ENCODE measurements at regions not wholly inside any gene's neighbourhood (a gene's known extent, or its start where the extent isn't known, plus 50 kb on each side); places are given as distances from the start of the nearest gene placed in this dataset.

DNA sequence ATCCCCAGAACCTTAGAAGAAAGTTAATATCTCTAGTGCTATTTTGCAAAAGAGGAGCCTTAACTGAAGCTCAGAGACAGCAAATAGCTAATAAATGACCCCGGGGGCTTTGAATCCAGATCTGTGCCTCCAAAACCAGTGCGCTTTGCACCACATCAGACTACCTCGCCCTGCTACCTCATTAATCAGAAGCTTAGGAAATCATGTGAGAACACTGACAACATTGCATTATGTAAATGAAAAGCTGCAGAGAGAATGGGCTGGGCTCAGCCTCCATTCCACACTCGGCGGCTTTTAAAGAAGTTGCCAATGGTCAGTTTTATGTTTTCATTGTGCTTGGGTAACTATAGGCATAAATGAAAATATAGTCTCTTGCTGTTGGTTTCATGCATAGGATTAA, 54.0 kb upstream of the STMND1 start:
- DNase-seq: no peak

- no peak for DNase-seq
Observed at GRCh38 chr6:17045581-17046322, 56.1 kb upstream of the STMND1 start.

GRCh38 chr6:17043148-17043522, 58.7 kb upstream of the STMND1 start:
- no peak for DNase-seq

- DNase-seq: peak; percentile 75 to 89 (median 87)
Observed at GRCh38 chr6:17042422-17043147, 59.3 kb upstream of the STMND1 start.

DNA sequence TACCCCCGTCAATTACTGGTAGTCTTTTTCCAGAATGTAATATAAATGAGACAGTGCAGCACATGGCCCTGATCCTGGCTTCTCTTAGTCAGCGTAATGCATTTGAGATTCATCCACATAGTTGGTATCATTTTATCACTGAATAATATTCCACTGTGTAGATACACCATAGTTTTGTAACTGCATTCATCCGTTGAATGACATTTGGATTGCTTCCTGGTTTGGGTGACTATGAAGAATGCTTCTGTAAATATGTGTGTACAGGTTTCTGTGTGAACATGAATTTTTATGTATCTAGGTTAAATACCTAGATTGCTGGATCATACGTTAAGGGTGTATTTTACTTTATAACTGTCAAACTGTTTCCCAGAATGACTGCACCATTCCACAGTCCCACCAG, 62.6 kb upstream of the STMND1 start:
- no peak for DNase-seq

DNA sequence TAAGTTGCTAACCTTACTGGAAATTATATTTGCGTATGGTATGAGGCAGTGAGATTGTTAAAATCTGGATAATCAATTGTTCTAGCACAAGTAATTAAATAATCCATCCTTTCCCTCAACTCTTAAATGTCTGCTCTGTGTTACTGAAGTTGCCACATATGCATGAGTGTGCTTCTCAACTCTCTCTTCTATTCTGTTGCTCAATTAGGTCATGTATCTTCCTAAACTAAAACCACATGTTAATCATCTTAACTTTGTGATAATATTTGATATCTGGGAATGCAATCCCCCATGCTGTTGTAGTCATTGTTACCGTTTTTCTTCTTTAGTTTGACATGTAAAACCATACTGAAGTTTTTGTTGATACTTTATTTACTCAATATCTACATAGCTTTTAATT, 63.5 kb upstream of the STMND1 start:
- no peak for DNase-seq

- no peak for DNase-seq
Observed at GRCh38 chr6:17036065-17036393, 65.8 kb upstream of the STMND1 start.

DNA sequence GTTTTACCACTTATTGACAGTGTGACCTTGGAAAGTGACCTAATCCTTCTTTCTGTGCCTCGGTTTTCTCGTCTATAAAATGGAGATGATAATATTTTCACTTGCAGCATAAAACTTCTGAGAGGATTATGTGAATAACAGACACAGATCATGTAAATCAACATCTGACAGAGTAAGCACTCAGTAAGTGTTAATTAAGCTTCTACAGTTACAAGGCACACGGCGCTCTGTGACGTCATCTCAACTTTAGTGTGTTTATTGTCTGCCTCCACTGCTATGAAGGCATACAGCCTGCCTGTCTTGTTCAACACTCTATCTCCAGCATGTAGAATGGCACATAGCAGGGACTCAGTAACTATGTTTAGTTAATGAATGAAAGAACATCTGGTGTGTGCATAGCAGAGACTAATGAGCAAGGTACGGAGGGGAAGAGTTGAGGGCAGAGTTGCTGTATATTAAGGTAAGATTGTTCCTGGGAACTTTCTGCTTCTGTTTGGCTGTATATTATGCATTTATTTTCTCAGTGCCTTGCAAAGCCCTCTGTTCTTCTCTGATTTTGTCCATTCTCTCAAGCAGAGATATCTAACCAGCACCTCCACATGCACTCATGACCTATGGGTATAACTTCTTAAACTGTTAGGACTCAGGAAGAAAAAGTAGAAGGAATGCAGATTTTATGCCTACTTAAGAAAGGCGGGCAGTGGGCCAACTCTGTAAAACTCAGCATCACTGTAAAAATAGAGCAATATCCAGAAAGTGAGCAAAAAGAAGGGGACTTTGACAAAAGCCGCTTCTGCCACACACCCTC, 66.4 kb upstream of the STMND1 start:
- no peak for DNase-seq

- DNase-seq: no peak
Observed at GRCh38 chr6:17033746-17034145, 68.1 kb upstream of the STMND1 start.

DNA sequence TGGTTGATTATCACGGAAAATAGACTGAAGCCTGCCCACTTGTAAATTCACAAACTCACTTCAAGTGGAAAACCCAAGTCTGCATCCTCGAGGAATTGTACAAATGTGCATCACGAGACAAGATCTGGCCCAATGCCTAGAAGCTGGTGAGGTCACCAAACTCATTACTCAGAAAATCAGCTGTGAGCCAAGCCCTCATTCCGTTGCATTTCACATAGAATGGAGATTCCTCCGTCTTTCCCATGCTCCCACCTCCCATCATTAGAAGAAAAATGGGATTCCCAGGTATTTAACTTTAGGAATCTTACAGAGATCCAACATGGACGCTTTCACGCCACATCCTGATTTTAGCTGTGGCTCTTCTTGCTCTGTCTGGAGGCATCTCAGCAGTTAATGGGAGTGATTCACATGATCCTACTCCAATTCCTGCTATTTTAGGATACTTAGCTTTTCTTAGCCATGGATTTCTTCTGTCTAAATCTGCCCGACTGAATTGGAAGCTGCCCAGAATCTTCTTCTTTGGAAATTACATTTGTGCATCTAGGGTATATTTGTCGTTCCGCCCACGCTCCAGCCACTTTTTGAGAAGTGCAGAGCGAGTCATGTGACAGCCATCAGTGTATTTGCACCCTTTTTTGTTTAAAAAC, 68.7 kb upstream of the STMND1 start:
- DNase-seq: peak; percentile 46 to 68 (median 62)

GRCh38 chr6:17032590-17032987, 69.3 kb upstream of the STMND1 start:
- DNase-seq: no peak

DNA sequence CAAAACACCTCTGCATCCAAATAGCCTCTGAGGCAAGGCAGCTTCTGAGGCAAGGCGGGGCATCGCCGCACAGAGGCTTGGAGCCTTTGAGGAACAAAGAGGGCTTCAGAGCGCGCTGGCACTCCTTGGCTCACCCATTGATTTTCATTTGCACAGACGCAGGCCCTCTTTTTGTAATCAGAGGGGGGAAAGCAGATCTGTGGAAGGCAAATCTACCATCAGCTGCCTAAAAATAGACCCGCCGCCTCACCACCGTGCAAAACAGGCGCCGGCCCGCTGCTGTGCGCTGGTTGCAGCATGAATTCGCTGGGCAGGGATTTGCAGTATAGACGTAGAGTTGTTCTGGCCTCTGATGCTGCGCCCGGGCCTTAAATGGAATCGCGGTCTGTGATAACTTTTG, 69.9 kb upstream of the STMND1 start:
- no peak for DNase-seq

DNA sequence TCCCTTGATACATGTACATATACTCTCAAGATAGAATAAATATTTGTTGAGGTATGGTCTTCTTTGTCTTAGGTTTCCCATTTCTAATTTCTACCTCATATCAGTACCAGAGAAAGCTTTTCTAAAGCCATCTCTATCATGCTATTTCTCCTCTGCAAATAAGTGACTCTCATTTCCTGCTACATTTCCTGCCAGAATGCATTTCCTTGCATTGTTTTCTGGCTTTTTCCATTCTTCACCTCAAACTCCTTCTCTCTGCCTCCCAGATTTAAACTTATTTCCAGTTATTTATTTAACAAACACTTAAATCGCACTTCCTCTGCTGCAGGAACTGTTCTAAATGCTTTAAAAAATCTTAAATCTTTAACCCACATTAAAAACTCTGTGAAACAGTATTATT, 74.4 kb upstream of the STMND1 start:
- no peak for DNase-seq

GRCh38 chr6:17022604-17023003, 79.2 kb upstream of the STMND1 start:
- peak in 1 of 3 donors; percentile 31 for DNase-seq

GRCh38 chr6:17021539-17021889, 80.3 kb upstream of the STMND1 start:
- no peak for DNase-seq

GRCh38 chr6:17020889-17021538, 80.8 kb upstream of the STMND1 start:
- no peak for DNase-seq

DNA sequence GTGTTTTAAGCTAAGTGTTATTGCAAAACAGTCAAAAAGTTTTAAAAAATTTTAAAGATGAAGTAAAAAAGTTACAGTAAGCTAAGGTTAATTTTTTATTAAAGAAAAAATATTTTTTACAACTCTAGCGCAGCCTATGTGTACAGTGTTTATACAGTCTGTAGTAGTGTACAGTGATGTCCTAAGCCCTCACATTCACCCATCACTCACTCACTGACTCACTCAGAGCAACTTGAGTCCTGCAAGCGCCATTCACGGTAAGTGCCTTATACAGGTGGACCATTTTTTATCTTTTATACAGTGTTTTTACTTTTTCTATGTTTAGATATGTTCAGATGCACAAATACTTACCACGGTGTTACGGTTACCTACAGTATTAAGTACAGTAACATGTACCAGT, 83.4 kb upstream of the STMND1 start:
- DNase-seq: no peak

GRCh38 chr6:17017416-17017815, 84.4 kb upstream of the STMND1 start:
- no peak for DNase-seq

DNA sequence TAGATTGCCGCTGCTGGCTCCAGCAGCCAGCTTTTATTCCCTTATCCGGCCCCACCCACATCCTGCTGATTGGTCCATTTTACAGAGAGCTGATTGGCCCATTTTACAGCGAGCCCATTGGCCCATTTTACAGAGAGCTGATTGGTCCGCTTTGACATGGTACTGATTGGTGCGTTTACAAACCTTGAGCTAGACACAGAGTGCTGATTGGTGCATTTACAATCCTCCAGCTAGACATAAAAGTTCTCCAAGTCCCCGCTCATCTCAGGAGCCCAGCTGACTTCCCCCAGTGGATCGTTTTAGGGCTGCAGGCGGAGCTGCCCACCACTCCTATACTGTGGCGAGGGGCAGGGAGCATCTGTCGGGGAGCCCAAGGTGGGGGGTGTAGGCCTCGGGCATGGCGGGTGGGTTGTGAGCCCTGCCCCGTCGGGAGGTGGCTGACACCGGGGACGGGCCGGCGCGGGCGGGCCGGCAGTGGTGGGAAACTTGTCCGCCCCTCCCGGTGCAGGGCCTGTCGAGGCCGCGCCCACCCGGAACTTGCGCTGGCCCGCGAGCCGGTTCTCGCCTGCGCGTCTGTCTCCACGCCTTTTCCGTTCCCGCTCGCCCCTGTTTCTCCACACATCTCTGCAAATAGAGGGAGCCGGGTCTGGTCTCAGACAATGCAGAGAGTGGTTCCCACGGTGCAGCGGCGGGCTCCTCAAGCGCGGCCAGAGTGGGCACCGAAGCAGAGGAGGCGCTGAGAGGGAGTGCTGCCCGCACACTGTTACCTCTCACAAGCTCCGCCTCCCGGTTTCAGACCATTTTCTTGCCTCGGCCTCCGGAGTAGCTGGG, 86.1 kb upstream of the STMND1 start:
- peak in 2 of 3 donors; percentile 20 to 57 for DNase-seq

GRCh38 chr6:17015144-17015543, 86.7 kb upstream of the STMND1 start:
- no peak for DNase-seq

DNA sequence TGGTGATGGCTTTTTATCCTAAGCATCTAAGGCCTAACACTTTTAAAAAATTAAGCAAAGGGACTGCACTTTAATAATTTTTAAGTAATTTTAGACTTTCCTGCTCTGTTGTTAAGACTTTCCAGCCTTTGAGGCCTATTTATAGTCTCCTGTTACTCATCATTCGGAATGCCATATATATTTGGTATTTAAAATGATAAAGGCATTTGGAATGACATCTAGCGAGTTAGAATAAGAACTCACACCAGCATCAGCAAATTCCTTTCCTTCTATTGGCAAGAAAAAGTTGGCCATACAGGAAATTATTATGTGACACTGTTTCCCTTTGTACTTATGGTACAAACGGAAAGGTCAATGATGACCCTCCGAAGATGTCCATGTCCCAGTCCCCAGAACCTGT, 88.1 kb upstream of the STMND1 start:
- DNase-seq: no peak
